ENCODE measurements at regions not wholly inside any gene's neighbourhood (a gene's known extent, or its start where the extent isn't known, plus 50 kb on each side); places are given as distances from the start of the nearest gene placed in this dataset.
A peak's percentile ranks its signal among the peaks of the same experiment; 100 is the strongest.

GRCh38 chrX:79511799-79512198 lies 144.7 kb upstream of the ITM2A start:
- H3K27me3 ChIP-seq = no peaks in the 10 kb centered on the region
- DNase-seq = no peak
- TF ChIP-seq CTCF (IDR thresholded peaks at IDR 0.05) = no peak
- ATAC-seq = no peak
- no peak overlapping the region for H3K4me3 ChIP-seq
- no peaks in the 10 kb centered on the region for H3K9me3 ChIP-seq
- intact Hi-C loops (cut with DNase I) = no loop called here
- H3K36me3 ChIP-seq = no peaks in the 10 kb centered on the region
- H3K27ac ChIP-seq = no peak overlapping the region
- no peaks in the 10 kb centered on the region for H3K4me1 ChIP-seq

GRCh38 chrX:79506001-79506400 lies 138.9 kb upstream of the ITM2A start:
- TF ChIP-seq CTCF (IDR thresholded peaks at IDR 0.05) = no peak
- ATAC-seq (no peak), DNase-seq (no peak)
- Histone ChIP-seq H3K36me3 (no peaks in the 10 kb centered on the region), H3K27ac (no peak overlapping the region), H3K4me1 (no peaks in the 10 kb centered on the region), H3K27me3 (no peaks in the 10 kb centered on the region), H3K9me3 (no peaks in the 10 kb centered on the region), H3K4me3 (no peak overlapping the region)
- intact Hi-C loops (cut with DNase I) = no loop called here

GRCh38 chrX:79482686-79483085 lies 115.6 kb upstream of the ITM2A start:
- H3K4me3 ChIP-seq = no peak overlapping the region
- no peaks in the 10 kb centered on the region for H3K9me3 ChIP-seq
- no peak for TF ChIP-seq CTCF (IDR thresholded peaks at IDR 0.05)
- no peak for ATAC-seq
- H3K27ac ChIP-seq = no peak overlapping the region
- H3K27me3 ChIP-seq = no peaks in the 10 kb centered on the region
- DNase-seq = no peak
- no peaks in the 10 kb centered on the region for H3K36me3 ChIP-seq
- no peaks in the 10 kb centered on the region for H3K4me1 ChIP-seq
- intact Hi-C loops (cut with DNase I) = no loop called here

GRCh38 chrX:79477691-79478090 lies 110.6 kb upstream of the ITM2A start:
- DNase-seq (no peak), ATAC-seq (peak; percentile 61)
- Histone ChIP-seq H3K27me3 (no peaks in the 10 kb centered on the region), H3K9me3 (no peaks in the 10 kb centered on the region), H3K36me3 (no peaks in the 10 kb centered on the region), H3K27ac (no peak overlapping the region), H3K4me3 (no peak overlapping the region), H3K4me1 (no peaks in the 10 kb centered on the region)
- intact Hi-C loops (cut with DNase I) = no loop called here
- no peak for TF ChIP-seq CTCF (IDR thresholded peaks at IDR 0.05)

GRCh38 chrX:79466636-79467035 lies 99.5 kb upstream of the ITM2A start:
- TF ChIP-seq CTCF (IDR thresholded peaks at IDR 0.05) = no peak
- H3K4me3 ChIP-seq = no peak overlapping the region
- no peak overlapping the region for H3K27ac ChIP-seq
- no peaks in the 10 kb centered on the region for H3K9me3 ChIP-seq
- intact Hi-C loops (cut with DNase I) = no loop called here
- ATAC-seq = no peak
- no peaks in the 10 kb centered on the region for H3K27me3 ChIP-seq
- no peaks in the 10 kb centered on the region for H3K4me1 ChIP-seq
- no peaks in the 10 kb centered on the region for H3K36me3 ChIP-seq
- no peak for DNase-seq
